Endothelial cell of umbilical vein (primary cell): ENCODE measurements at regions not wholly inside any gene's neighbourhood (a gene's known extent, or its start where the extent isn't known, plus 50 kb on each side); places are given as distances from the start of the nearest gene placed in this dataset.

Source experiments
- BruUV-seq: library from RNA; stranded (reverse); fragments of 400-500 nt; replicated peaks from 2 replicates; lab custom pipeline; 2021; lab: Mats Ljungman, UMichigan
- CTCF ChIA-PET: fragments of 300-600, 350-600 bp; sonication (Branson Sonifier 250); formaldehyde crosslinking; loops from one replicate; lab custom pipeline; 2021; ENCODE audit warnings: antibody characterized with exemption, inconsistent platforms; lab: Charles Lee
- POLR2A ChIA-PET: fragments of 300-600, 350-600 bp; sonication (Branson Sonifier 250); formaldehyde crosslinking; loops from one replicate; lab custom pipeline; 2021; ENCODE audit warnings: antibody characterized with exemption, inconsistent platforms; lab: Charles Lee
- DNase-seq: peaks from one replicate; pipeline ENCODE4 v3.0.0-alpha.2; 2011; ENCODE audit warnings: low read depth, low spot score
- FAIRE-seq: peaks from 2 replicates; lab custom pipeline; 2011; peaks lifted over from hg19 to GRCh38; lab: Jason Lieb, UNC
- H2AFZ ChIP-seq: 2 replicates; pipeline ENCODE4 v1.6.0; 2012; ENCODE audit warnings: low read depth, low read length, control low read depth, inconsistent platforms
- H3K27ac ChIP-seq: 2 replicates; pipeline ENCODE4 v1.5.1; 2011; ENCODE audit warnings: low read depth, mild to moderate bottlenecking, control low read depth, low read length, moderate library complexity; ENCODE audit not compliant: insufficient read depth
- H3K27me3 ChIP-seq, 2 experiments: 2 replicates each; pipeline versions ENCODE4 v1.6.0 to v1.6.1; 2011; ENCODE audit warnings: low read length in 2 of 2, mixed read lengths in 1 of 2; ENCODE audit not compliant: control insufficient read depth in 2 of 2, insufficient read depth in 2 of 2
- H3K36me3 ChIP-seq, 2 experiments: 2 replicates in 1 of 2; 3 replicates in 1 of 2; pipeline ENCODE4 v1.5.1; 2011; ENCODE audit warnings: low read length in 2 of 2, mild to moderate bottlenecking in 1 of 2, moderate library complexity in 1 of 2; ENCODE audit not compliant: control insufficient read depth in 2 of 2, insufficient read depth in 2 of 2; ENCODE audit errors: extremely low read depth in 1 of 2
- H3K4me1 ChIP-seq: 3 replicates; pipeline ENCODE4 v1.5.1; 2011; ENCODE audit warnings: mild to moderate bottlenecking, low read length; ENCODE audit not compliant: control insufficient read depth, insufficient read depth; ENCODE audit errors: extremely low read depth
- H3K4me2 ChIP-seq: 2 replicates; pipeline ENCODE4 v1.6.1; 2011; ENCODE audit warnings: low read length, control low read depth, mixed read lengths; ENCODE audit not compliant: insufficient read depth
- H3K4me3 ChIP-seq, 3 experiments: fragments of 200-600 bp in 1 of 3; sonication (generic), shearing (Covaris generic) in 1 of 3; replicated peaks in 1 of 3; 2 replicates each; pipeline ENCODE4 v1.5.1; 2011 to 2016; ENCODE audit warnings: control low read depth in 3 of 3, low read length in 3 of 3, mild to moderate bottlenecking in 2 of 3, inconsistent platforms in 1 of 3, low read depth in 1 of 3, moderate library complexity in 1 of 3; ENCODE audit not compliant: insufficient read depth in 1 of 3
- H3K79me2 ChIP-seq: 2 replicates; pipeline ENCODE4 v1.6.0; 2012; ENCODE audit warnings: low read length, inconsistent platforms; ENCODE audit not compliant: control insufficient read depth, insufficient read depth
- H3K9ac ChIP-seq: replicated peaks from 2 replicates; pipeline ENCODE3; 2011; ENCODE audit warnings: low read length, control low read depth; ENCODE audit not compliant: insufficient read depth; ENCODE audit errors: extremely low read depth
- H3K9me1 ChIP-seq: replicated peaks from 3 replicates; pipeline ENCODE4 v1.6.0; 2011; ENCODE audit warnings: mild to moderate bottlenecking, low read length; ENCODE audit not compliant: control insufficient read depth, insufficient read depth; ENCODE audit errors: extremely low read depth
- H3K9me3 ChIP-seq: replicated peaks from 2 replicates; pipeline ENCODE4 v1.5.1; 2012; ENCODE audit warnings: low read length, inconsistent platforms; ENCODE audit not compliant: control insufficient read depth, insufficient read depth
- H4K20me1 ChIP-seq: replicated peaks from 2 replicates; pipeline ENCODE3; 2011; ENCODE audit warnings: mild to moderate bottlenecking, low read length; ENCODE audit not compliant: control insufficient read depth, insufficient read depth; ENCODE audit errors: extremely low read depth
- CTCF ChIP-seq, 2 donors: IDR thresholded peaks; 1 replicate in 1 of 2; 2 replicates in 1 of 2; pipeline ENCODE4 v1.5.1; 2011; ENCODE audit warnings: low read length in 2 of 2, mild to moderate bottlenecking in 2 of 2, moderate library complexity in 2 of 2, control low read depth in 1 of 2, inconsistent platforms in 1 of 2, low read depth in 1 of 2; ENCODE audit not compliant: insufficient read depth in 1 of 2; ENCODE audit errors: extremely low read depth in 1 of 2
- EZH2 ChIP-seq: IDR thresholded peaks from 2 replicates; pipeline ENCODE4 v1.6.1; 2012; ENCODE audit warnings: borderline replicate concordance, low read depth, mild to moderate bottlenecking, moderate library complexity, low read length, inconsistent platforms; ENCODE audit not compliant: severe bottlenecking
- FOS ChIP-seq: IDR thresholded peaks from 2 replicates; pipeline ENCODE4 v1.6.1; 2011; ENCODE audit warnings: mild to moderate bottlenecking, low read length, moderate library complexity, borderline replicate concordance; ENCODE audit not compliant: insufficient read depth
- GATA2 ChIP-seq: IDR thresholded peaks from 2 replicates; pipeline ENCODE4 v1.7.0; 2011; ENCODE audit warnings: low read depth, mild to moderate bottlenecking, moderate library complexity, mixed read lengths, low read length; ENCODE audit not compliant: insufficient read length, insufficient read depth
- JUN ChIP-seq: IDR thresholded peaks from 2 replicates; pipeline ENCODE4 v1.6.1; 2011; ENCODE audit warnings: borderline replicate concordance, low read depth; ENCODE audit not compliant: insufficient read length, insufficient read depth
- MAX ChIP-seq: IDR thresholded peaks from 2 replicates; pipeline ENCODE4 v1.6.1; 2011; ENCODE audit not compliant: insufficient read depth, insufficient read length
- MYC ChIP-seq: IDR thresholded peaks from one replicate; pipeline ENCODE4 v1.6.1; 2011; ENCODE audit warnings: mild to moderate bottlenecking, low read depth, low read length
- POLR2A ChIP-seq: IDR thresholded peaks from 2 replicates; pipeline ENCODE4 v1.6.1; 2012; ENCODE audit warnings: low read depth, mild to moderate bottlenecking, control low read depth, low read length
- POLR2AphosphoS5 ChIP-seq: IDR thresholded peaks from 2 replicates; pipeline ENCODE4 v1.6.1; 2012; ENCODE audit warnings: low read depth, mild to moderate bottlenecking, control low read depth, low read length, moderate library complexity; ENCODE audit not compliant: insufficient read depth
- dilution Hi-C: fragments of 300-500 bp; cut with MboI; formaldehyde crosslinking; loops from one replicate; pipeline ENCODE4 v1.15.0; 2019; ENCODE audit warnings: low sequenced_read_pairs; ENCODE audit not compliant: extremely low pct_ligation_motif_present
- intact Hi-C: fragments of 100-400 bp; cut with micrococcal nuclease; formaldehyde crosslinking; loops from one replicate; pipeline ENCODE4 v1.10.0; 2022

- Histone ChIP-seq H3K27me3 (no peaks in the 10 kb centered on the region), H3K4me2 (no peak overlapping the region), H4K20me1 (no peaks in the 10 kb centered on the region), H3K36me3 (no peaks in the 10 kb centered on the region), H3K4me1 (no peaks in the 10 kb centered on the region), H3K9ac (no peak overlapping the region), H3K9me3 (no peaks in the 10 kb centered on the region), H2AFZ (no peak overlapping the region), H3K4me3 (no peak overlapping the region), H3K27ac (no peak overlapping the region), H3K9me1 (no peaks in the 10 kb centered on the region), H3K79me2 (no peaks in the 10 kb centered on the region)
- DNase-seq: no peak
- TF ChIP-seq MYC (no peak), POLR2AphosphoS5 (no peak), POLR2A (no peak), GATA2 (no peak), MAX (no peak), JUN (no peak), CTCF (IDR thresholded peaks at IDR 0.05; ENCODE audit: extremely low read depth in 1 of 2, insufficient read depth in 1 of 2, low read depth in 1 of 2, low read length in 2 of 2) (no peak), EZH2 (no peak), FOS (no peak)
- peak; percentile 18 for FAIRE-seq
- intact Hi-C loops (no loop called here), dilution Hi-C loops (no loop called here)
- no TSS peak for BruUV-seq
- ChIA-PET POLR2A (no interaction called here), CTCF (no interaction called here)
These were observed 205.0 kb upstream of the MBL2 start for GRCh38 chr10:52977581-52977980.
